DOHH2 (cell line): ENCODE measurements at regions not wholly inside any gene's neighbourhood (a gene's known extent, or its start where the extent isn't known, plus 50 kb on each side); places are given as distances from the start of the nearest gene placed in this dataset.

Experiments
- H3F3A ChIP-seq: fragments of 200-600 bp; sonication (generic), shearing (Covaris generic); 2 replicates; pipeline ENCODE4 v1.6.0; 2016; ENCODE audit warnings: antibody characterized with exemption, mild to moderate bottlenecking; ENCODE audit not compliant: control insufficient read depth, insufficient read depth
- H3K27ac ChIP-seq: fragments of 200-600 bp; sonication (generic); 2 replicates; pipeline ENCODE4 v1.5.1; 2014; ENCODE audit warnings: low read depth, mild to moderate bottlenecking, low read length, moderate library complexity
- H3K27me3 ChIP-seq: fragments of 200-600 bp; sonication (generic); 2 replicates; pipeline ENCODE4 v1.6.1; 2014; ENCODE audit warnings: mild to moderate bottlenecking, low read length, mixed read lengths; ENCODE audit not compliant: control insufficient read depth
- H3K36me3 ChIP-seq: fragments of 200-600 bp; sonication (generic); 2 replicates; pipeline ENCODE4 v1.6.1; 2014; ENCODE audit warnings: mild to moderate bottlenecking, low read length, moderate library complexity, mixed read lengths; ENCODE audit not compliant: control insufficient read depth
- H3K4me1 ChIP-seq: fragments of 200-600 bp; sonication (generic); 2 replicates; pipeline ENCODE4 v1.6.1; 2014; ENCODE audit warnings: mild to moderate bottlenecking, low read length, mixed read lengths; ENCODE audit not compliant: control insufficient read depth
- H3K4me2 ChIP-seq: fragments of 200-600 bp; sonication (generic); 2 replicates; pipeline ENCODE4 v1.6.0; 2014; ENCODE audit warnings: mild to moderate bottlenecking, low read length, moderate library complexity
- H3K4me3 ChIP-seq: fragments of 200-600 bp; sonication (generic); 2 replicates; pipeline ENCODE4 v1.5.1; 2014; ENCODE audit warnings: mild to moderate bottlenecking, low read length, mixed read lengths
- H3K79me2 ChIP-seq: fragments of 200-600 bp; sonication (generic); 2 replicates; pipeline ENCODE4 v1.6.1; 2014; ENCODE audit warnings: mild to moderate bottlenecking, low read length, mixed read lengths; ENCODE audit not compliant: control insufficient read depth
- H3K9me2 ChIP-seq: fragments of 200-600 bp; sonication (generic); replicated peaks from 2 replicates; pipeline ENCODE4 v1.6.1; 2014; ENCODE audit warnings: mild to moderate bottlenecking, low read length, mixed read lengths; ENCODE audit not compliant: control insufficient read depth
- H3K9me3 ChIP-seq: fragments of 200-600 bp; sonication (generic); 2 replicates; pipeline ENCODE4 v1.6.1; 2014; ENCODE audit warnings: antibody characterized with exemption, low read length, mixed read lengths; ENCODE audit not compliant: control insufficient read depth, insufficient read depth
- H4K20me1 ChIP-seq: fragments of 200-600 bp; sonication (generic); 2 replicates; pipeline ENCODE4 v1.6.0; 2014; ENCODE audit warnings: low read depth, mild to moderate bottlenecking, antibody characterized with exemption, low read length, moderate library complexity; ENCODE audit not compliant: control insufficient read depth, insufficient read depth
- CTCF ChIP-seq: fragments of 200-600 bp; sonication (generic); IDR thresholded peaks from one replicate; pipeline ENCODE4 v1.5.1; 2014; ENCODE audit warnings: antibody characterized with exemption, mild to moderate bottlenecking, low read depth, low read length; ENCODE audit not compliant: poor library complexity, severe bottlenecking
- EZH2phosphoT487 ChIP-seq: fragments of 200-600 bp; sonication (generic); IDR thresholded peaks from 2 replicates; pipeline ENCODE4 v1.6.1; 2017; ENCODE audit warnings: borderline replicate concordance, mild to moderate bottlenecking, antibody characterized with exemption, low read length, moderate library complexity, mixed read lengths

GRCh38 chr1:115567431-115567830, 74.3 kb upstream of the VANGL1 start:
- Histone ChIP-seq H3K4me2 (no peak overlapping the region), H3K36me3 (no peaks in the 10 kb centered on the region), H3K9me2 (no peaks in the 10 kb centered on the region), H3K9me3 (peaks cover 5% of the 10 kb centered on the region; the same call in 1 of the 2 replicates), H3K27ac (no peak overlapping the region), H3K4me1 (no peaks in the 10 kb centered on the region), H3K27me3 (no peaks in the 10 kb centered on the region), H3K79me2 (no peaks in the 10 kb centered on the region), H3F3A (no peaks in the 10 kb centered on the region), H3K4me3 (no peak overlapping the region), H4K20me1 (no peaks in the 10 kb centered on the region)
- TF ChIP-seq CTCF = no peak
- no peak for TF ChIP-seq EZH2phosphoT487

GRCh38 chr1:115565791-115566190, 76.0 kb upstream of the VANGL1 start:
- Histone ChIP-seq H3K9me2 (no peaks in the 10 kb centered on the region), H3K79me2 (no peaks in the 10 kb centered on the region), H4K20me1 (no peaks in the 10 kb centered on the region), H3K9me3 (peaks cover 5% of the 10 kb centered on the region; the same call in 1 of the 2 replicates), H3K4me1 (no peaks in the 10 kb centered on the region), H3K4me2 (no peak overlapping the region), H3K36me3 (no peaks in the 10 kb centered on the region), H3K4me3 (no peak overlapping the region), H3K27me3 (no peaks in the 10 kb centered on the region), H3K27ac (no peak overlapping the region), H3F3A (no peaks in the 10 kb centered on the region)
- TF ChIP-seq CTCF (no peak), EZH2phosphoT487 (no peak)

GRCh38 chr1:115565353-115565752, 76.4 kb upstream of the VANGL1 start:
- Histone ChIP-seq H3K9me3 (peaks cover 5% of the 10 kb centered on the region; the same call in 1 of the 2 replicates), H3K9me2 (no peaks in the 10 kb centered on the region), H3K36me3 (no peaks in the 10 kb centered on the region), H3K79me2 (no peaks in the 10 kb centered on the region), H3K4me3 (no peak overlapping the region), H3K4me1 (no peaks in the 10 kb centered on the region), H3F3A (no peaks in the 10 kb centered on the region), H3K27ac (no peak overlapping the region), H4K20me1 (no peaks in the 10 kb centered on the region), H3K27me3 (no peaks in the 10 kb centered on the region), H3K4me2 (no peak overlapping the region)
- TF ChIP-seq CTCF = no peak
- TF ChIP-seq EZH2phosphoT487 = no peak
